NCI-H1436 treated with DMSO at 0.1 percent for 48 hours (cell line): ENCODE measurements at regions not wholly inside any gene's neighbourhood (a gene's known extent, or its start where the extent isn't known, plus 50 kb on each side); places are given as distances from the start of the nearest gene placed in this dataset.

Source experiments
- DNase-seq: peaks from one replicate; lab custom pipeline; 2025; lab: John Stamatoyannopoulos, UW

- DNase-seq = no peak
Measured at GRCh38 chr1:60589916-60590315, 492.4 kb upstream of the NFIA start.

- DNase-seq = no peak
Measured at GRCh38 chr1:60589046-60589748, 493.2 kb upstream of the NFIA start.

- no peak for DNase-seq
Measured at GRCh38 chr1:60584371-60584770, 498.0 kb upstream of the NFIA start.

GRCh38 chr1:60583696-60584095, 498.7 kb upstream of the NFIA start:
- DNase-seq = no peak

GRCh38 chr1:60581455-60582220, 500.7 kb upstream of the NFIA start:
- DNase-seq = no peak

GRCh38 chr1:60577029-60577428, 503.5 kb upstream of the C1orf87 start:
- DNase-seq = no peak

GRCh38 chr1:60575326-60575977, 501.9 kb upstream of the C1orf87 start:
- DNase-seq = no peak

GRCh38 chr1:60573726-60574409, 500.3 kb upstream of the C1orf87 start:
- no peak for DNase-seq

GRCh38 chr1:60573121-60573520, 499.6 kb upstream of the C1orf87 start:
- DNase-seq = no peak

- DNase-seq = no peak
Measured at GRCh38 chr1:60572378-60572777, 498.8 kb upstream of the C1orf87 start.

GRCh38 chr1:60571811-60572210, 498.2 kb upstream of the C1orf87 start:
- DNase-seq = no peak

GRCh38 chr1:60569189-60569588, 495.6 kb upstream of the C1orf87 start:
- DNase-seq = no peak

GRCh38 chr1:60567256-60567655, 493.7 kb upstream of the C1orf87 start:
- no peak for DNase-seq

- no peak for DNase-seq
Measured at GRCh38 chr1:60564916-60565750, 491.6 kb upstream of the C1orf87 start.

- no peak for DNase-seq
Measured at GRCh38 chr1:60563777-60564535, 490.4 kb upstream of the C1orf87 start.

- no peak for DNase-seq
Measured at GRCh38 chr1:60562740-60563139, 489.2 kb upstream of the C1orf87 start.

- DNase-seq = no peak
Measured at GRCh38 chr1:60560701-60561100, 487.1 kb upstream of the C1orf87 start.

- no peak for DNase-seq
Measured at GRCh38 chr1:60558236-60558635, 484.7 kb upstream of the C1orf87 start.

GRCh38 chr1:60553730-60554129, 480.2 kb upstream of the C1orf87 start:
- DNase-seq = no peak

GRCh38 chr1:60547821-60548220, 474.3 kb upstream of the C1orf87 start:
- DNase-seq = no peak
